Activated naive CD4-positive, alpha-beta T cell (primary cell): ENCODE measurements at regions not wholly inside any gene's neighbourhood (a gene's known extent, or its start where the extent isn't known, plus 50 kb on each side); places are given as distances from the start of the nearest gene placed in this dataset.

Experiments
- DNase-seq, 4 experiments: peaks; one replicate each; lab custom pipeline; 2025; lab: John Stamatoyannopoulos, UW

GRCh38 chr10:110375121-110375520 lies 70.4 kb upstream of the SMNDC1 start:
- DNase-seq = no peak

GRCh38 chr10:110376021-110376766 lies 71.5 kb upstream of the SMNDC1 start:
- no peak for DNase-seq

GRCh38 chr10:110376767-110377160 lies 72.0 kb upstream of the SMNDC1 start:
- DNase-seq = no peak

- DNase-seq = no peak
Observed at GRCh38 chr10:110378006-110378405, 73.3 kb upstream of the SMNDC1 start.

DNA sequence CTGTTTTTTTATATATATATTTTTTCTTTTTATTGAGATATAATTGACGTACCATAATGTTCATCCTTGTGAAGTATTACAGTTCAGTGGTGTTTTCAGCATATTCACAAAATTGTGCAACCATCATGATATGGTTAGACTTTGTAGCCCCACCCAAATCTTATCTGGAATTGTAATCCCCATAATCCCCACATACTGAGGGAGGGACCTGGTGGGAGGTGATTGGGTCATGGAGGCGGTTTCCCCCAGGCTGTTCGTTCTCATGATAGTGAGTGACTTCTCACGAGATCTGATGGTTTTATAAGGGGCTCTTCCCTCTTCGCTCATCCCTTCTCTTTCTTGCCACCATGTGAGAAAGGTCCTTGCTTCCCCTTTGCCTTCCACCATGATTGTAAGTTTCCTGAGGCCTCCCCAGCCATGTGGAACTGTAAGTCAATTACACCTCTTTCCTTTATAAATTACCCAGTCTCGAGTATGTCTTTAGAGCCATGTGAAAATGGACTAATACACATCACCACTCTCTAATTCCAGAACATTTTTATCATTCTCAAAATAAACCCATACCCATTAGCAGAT lies 73.9 kb upstream of the SMNDC1 start:
- DNase-seq = no peak

DNA sequence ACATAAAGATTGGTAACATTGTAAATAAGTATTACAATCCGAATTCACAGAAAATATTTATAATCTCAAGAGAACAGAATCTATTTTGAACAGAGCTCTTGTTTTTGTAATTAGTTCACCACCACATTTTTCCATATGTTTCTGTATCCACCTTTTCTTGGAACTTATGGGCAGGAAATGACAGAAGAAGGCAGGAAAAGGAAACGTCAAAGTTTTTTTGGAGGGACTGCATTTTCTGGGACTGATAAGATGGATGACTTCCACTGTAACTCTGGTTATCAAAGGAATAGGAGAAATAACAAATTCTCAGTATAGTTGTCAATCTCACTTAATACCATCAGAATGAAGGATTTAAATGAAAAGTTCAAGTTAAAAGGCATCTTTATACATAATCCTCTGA lies 75.1 kb upstream of the SMNDC1 start:
- no peak for DNase-seq

GRCh38 chr10:110380293-110380692 lies 75.6 kb upstream of the SMNDC1 start:
- no peak for DNase-seq

DNA sequence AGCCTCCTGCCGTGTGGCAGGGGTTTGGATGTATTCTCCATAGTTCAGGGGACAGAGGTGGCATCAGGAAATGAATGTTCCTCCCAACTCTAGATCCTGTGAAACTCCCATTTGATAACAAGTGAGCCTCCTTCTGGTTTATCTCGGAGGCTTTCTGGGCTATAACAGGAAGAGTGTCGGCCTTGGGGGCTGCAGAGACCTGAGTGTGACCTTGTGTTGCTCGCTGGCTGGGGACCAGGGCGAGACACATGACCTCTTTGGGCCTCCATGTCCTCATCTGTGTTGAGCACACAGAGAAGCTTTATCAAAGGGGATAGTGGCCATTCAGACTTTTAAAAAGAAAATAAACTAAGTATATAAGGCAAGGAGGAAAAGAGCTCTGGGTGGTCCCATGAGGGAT lies 78.0 kb upstream of the SMNDC1 start:
- DNase-seq = no peak

- DNase-seq = no peak
Observed at GRCh38 chr10:110387617-110387982, 82.9 kb upstream of the SMNDC1 start.

GRCh38 chr10:110387983-110388686 lies 83.4 kb upstream of the SMNDC1 start:
- DNase-seq = peak in 1 of 4 experiments; percentile 6

DNA sequence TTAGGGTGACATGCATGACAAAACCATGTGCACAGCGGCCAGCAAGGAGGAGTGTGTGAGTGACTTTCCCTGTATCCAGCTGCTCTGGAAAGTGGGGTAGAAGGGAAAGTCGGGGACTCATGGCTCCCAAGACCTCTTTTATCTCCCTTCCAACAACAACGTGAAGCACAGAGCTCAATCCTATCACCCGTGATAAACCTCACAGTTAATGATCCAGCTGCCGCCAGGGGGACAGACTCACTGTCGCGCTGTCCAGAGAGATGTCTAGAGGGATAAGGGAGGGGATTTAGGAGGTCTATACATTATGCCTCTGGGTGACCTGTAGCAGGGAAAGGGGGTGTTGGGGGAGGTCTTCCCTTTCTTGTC lies 84.0 kb upstream of the SMNDC1 start:
- DNase-seq = no peak

DNA sequence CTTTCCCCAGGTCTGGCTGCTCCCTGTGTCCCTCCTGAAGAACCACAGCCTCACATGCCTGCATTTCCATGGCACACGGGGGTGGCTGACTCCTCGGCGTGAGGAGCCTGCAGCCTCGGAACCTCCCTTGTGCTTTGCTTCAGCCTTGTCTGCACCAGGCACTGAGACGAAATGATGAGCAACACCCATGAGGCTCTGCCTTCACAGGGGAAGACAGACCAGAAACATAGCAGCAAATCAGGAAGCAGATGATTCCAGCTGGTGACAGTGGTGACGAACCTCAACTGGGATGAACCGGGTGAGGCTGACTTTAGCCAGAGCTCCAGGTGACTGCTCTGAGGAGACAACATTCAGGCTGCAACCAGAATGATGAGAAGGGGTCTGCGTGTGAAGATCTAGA lies 84.5 kb upstream of the SMNDC1 start:
- DNase-seq = no peak

- DNase-seq = no peak
Observed at GRCh38 chr10:110391541-110391940, 86.8 kb upstream of the SMNDC1 start.

DNA sequence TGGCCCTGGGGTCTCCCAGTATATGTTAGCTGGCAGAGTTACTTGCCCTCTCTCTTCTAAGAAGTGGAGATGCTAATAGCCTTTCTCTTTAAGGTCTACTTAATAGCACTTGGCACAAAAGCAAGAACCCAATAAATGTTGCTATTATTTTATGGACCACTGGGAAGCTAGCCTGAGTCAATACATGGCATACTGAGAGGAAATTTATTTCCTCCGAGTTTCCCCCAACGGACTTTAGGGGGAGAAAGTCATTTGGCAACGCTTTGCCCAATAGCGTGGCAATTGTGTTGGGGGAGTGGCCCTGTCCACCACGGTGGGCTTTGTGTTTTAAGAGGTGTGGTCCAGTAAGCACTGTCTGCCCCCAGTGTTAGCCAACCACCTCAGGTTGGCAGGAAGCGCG lies 87.4 kb upstream of the SMNDC1 start:
- no peak for DNase-seq

- no peak for DNase-seq
Observed at GRCh38 chr10:110392868-110393740, 88.4 kb upstream of the SMNDC1 start.

GRCh38 chr10:110393866-110394265 lies 89.1 kb upstream of the SMNDC1 start:
- no peak for DNase-seq

GRCh38 chr10:110394296-110394695 lies 89.6 kb upstream of the SMNDC1 start:
- no peak for DNase-seq

DNA sequence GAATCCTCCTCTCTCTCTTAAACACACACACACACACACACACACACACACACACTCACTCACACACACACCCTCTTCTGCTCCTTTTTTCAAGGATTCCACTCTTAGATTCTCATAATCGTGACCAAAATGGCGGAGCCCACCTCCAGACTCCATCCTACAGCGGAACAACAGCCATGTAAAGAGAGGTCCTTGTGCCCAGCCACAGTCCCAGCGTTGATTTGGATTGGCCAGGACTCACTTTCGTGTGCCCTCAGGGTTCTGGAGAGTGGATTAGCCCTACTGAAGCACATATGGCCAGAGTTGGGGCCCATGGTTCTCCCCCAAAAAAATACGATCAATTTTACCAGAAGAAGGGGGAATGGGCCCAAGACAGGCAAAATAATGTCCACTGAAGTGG lies 90.2 kb upstream of the SMNDC1 start:
- DNase-seq = no peak

DNA sequence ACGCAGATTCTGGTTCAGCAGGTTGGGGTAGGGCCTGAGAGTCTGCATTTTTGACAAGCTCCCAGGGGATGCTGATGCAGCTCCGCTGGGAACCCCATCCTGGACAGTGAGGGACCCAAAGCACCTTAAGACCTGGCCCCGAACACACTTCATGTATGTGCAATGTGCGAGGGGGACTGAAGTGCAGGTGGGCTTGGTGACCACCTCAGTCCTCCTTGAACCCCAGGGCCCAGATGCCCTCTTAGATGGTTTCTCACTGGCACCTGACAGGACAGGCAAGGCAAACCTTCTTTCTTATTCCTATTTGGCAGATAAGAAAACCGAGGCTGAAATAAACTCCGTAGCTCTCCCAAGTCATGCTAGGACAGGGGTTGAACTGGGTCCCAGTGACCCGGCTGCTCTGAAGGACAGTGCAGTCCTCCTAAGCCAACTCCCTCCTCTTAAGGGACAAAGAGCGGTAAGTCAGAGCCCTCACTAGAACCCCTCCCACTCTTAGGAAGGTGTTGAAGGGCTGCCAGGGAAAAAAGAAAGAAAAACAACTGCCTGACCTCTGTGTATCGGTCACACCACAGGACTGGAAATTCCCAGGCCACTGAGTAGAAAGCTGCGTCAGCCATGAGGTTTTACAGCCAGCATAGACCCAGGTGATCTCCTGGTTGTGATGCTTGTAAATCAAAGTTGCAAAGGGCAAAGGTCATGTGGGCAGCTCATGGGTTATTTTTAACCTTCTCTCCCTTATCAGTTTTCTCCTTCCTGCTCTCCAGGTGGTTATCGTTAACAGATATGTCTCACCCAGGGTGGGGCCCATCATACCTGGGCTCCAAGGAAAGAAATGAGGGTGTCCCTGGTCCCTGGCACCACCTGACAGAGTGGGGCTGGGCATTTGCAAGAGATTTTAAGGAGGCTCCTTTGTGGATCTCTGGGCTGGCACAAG lies 90.9 kb upstream of the SMNDC1 start:
- DNase-seq = no peak

DNA sequence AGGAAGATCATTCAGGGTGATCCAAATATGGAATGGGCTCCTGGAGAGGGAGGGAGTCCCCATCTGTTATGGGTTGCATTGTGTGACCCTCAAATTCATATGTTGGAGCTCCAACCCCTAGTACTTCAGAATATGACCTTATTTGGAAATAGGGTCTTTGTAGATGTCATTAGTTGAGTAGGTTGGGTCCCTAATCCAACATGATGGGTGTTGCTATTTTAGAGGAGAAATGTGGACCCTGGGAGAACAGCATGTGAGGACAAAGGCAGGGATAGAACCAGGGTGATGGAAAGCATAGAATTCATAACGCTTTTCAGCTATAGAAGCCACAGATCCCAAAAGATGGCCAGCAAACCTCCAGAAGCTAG lies 91.5 kb upstream of the SMNDC1 start:
- no peak for DNase-seq

GRCh38 chr10:110397856-110398255 lies 93.1 kb upstream of the SMNDC1 start:
- DNase-seq = no peak
